ENCODE measurements at regions not wholly inside any gene's neighbourhood (a gene's known extent, or its start where the extent isn't known, plus 50 kb on each side); places are given as distances from the start of the nearest gene placed in this dataset.

DNA sequence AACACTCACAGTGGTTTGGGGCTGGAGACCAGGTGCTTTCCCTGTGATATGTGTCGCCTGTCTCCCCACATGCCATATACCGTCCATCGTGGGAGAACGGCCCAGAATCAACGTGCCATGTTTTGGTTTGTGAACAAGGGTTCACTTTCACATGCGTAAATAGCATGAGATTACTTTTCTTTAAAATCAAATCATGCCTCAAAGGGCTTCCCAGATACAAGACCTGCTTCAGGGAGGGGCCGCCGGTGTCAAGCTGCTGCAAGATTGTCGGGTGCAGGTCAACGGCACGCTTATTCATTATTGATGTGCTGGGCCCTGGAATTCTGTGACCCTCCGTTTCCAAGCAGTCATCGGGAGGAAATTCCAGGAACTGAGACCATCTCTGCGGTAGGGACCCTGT lies 145.2 kb upstream of the RTL1 start:
- BruUV-seq (replicated peaks): no TSS peak
- H3K9me3 Mint-ChIP-seq (ENCODE audit: unreplicated experiment): no peaks in the 10 kb centered on the region
- intact Hi-C loops (cut with micrococcal nuclease): no loop called here
- H3K36me3 Mint-ChIP-seq (ENCODE audit: insufficient read depth, unreplicated experiment): no peaks in the 10 kb centered on the region
- TF ChIP-seq, protein P1, sequence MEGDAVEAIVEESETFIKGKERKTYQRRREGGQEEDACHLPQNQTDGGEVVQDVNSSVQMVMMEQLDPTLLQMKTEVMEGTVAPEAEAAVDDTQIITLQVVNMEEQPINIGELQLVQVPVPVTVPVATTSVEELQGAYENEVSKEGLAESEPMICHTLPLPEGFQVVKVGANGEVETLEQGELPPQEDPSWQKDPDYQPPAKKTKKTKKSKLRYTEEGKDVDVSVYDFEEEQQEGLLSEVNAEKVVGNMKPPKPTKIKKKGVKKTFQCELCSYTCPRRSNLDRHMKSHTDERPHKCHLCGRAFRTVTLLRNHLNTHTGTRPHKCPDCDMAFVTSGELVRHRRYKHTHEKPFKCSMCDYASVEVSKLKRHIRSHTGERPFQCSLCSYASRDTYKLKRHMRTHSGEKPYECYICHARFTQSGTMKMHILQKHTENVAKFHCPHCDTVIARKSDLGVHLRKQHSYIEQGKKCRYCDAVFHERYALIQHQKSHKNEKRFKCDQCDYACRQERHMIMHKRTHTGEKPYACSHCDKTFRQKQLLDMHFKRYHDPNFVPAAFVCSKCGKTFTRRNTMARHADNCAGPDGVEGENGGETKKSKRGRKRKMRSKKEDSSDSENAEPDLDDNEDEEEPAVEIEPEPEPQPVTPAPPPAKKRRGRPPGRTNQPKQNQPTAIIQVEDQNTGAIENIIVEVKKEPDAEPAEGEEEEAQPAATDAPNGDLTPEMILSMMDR (IDR thresholded peaks at IDR 0.05; ENCODE audit: unreplicated experiment): no peak
- H3K27me3 Mint-ChIP-seq (ENCODE audit: insufficient read depth, unreplicated experiment): no peaks in the 10 kb centered on the region
- DNase-seq (ENCODE audit: unreplicated experiment): no peak
- CTCF ChIA-PET: no interaction called here
- no peaks in the 10 kb centered on the region for H3K4me1 Mint-ChIP-seq (ENCODE audit: insufficient read depth, unreplicated experiment)
- POLR2A ChIA-PET: no interaction called here
- H3K27ac Mint-ChIP-seq (ENCODE audit: low read depth, unreplicated experiment): no peak overlapping the region
- no peak overlapping the region for H3K4me3 Mint-ChIP-seq (ENCODE audit: unreplicated experiment)

DNA sequence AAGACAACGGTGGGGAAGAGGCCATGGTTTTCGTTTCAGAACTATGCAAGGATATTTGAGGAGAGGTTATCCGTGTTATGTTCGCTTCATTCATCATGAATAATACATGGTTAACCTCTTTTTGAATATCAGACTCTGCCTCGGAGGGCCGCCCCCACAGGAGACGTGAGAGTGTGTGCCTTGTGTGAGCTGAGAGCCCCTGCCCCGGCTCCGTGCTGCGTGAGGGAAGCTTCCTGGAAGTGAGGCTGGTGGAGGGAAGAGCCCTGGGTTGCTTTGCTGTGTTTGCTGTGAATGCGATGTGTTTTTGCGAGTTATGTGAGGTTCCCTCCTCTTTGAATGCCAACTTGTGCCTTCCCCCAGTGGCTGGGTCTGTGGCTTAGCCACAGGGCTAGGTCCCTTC lies 146.0 kb upstream of the RTL1 start:
- Mint-ChIP-seq H3K4me3 (ENCODE audit: unreplicated experiment) (no peak overlapping the region), H3K9me3 (ENCODE audit: unreplicated experiment) (no peaks in the 10 kb centered on the region), H3K27me3 (ENCODE audit: insufficient read depth, unreplicated experiment) (no peaks in the 10 kb centered on the region), H3K4me1 (ENCODE audit: insufficient read depth, unreplicated experiment) (no peaks in the 10 kb centered on the region), H3K36me3 (ENCODE audit: insufficient read depth, unreplicated experiment) (no peaks in the 10 kb centered on the region), H3K27ac (ENCODE audit: low read depth, unreplicated experiment) (no peak overlapping the region)
- no peak for DNase-seq (ENCODE audit: unreplicated experiment)
- BruUV-seq (replicated peaks): no TSS peak
- POLR2A ChIA-PET: no interaction called here
- CTCF ChIA-PET: no interaction called here
- TF ChIP-seq, protein P1 (IDR thresholded peaks at IDR 0.05; ENCODE audit: unreplicated experiment): no peak
- intact Hi-C loops (cut with micrococcal nuclease): no loop called here

DNA sequence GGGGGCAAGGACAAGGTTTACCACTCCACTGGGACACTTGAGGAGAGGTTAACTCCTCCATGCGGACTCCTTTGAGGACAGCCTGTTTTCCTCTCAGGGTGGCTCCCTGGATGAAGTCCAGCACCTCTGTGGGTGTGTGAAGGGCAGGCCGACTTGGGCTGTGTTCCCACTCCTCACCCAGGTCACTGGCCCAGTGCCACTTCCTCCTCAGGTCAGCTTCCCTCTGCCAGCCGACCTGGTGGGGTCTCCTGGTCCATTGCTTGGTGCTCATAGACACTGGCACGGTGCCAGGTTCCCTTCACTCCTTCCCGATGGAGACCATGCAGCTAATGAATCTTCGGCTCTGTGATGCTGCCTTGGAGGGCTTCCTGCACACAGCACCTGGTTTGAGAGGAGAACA lies 146.4 kb upstream of the RTL1 start:
- TF ChIP-seq, protein P1 (IDR thresholded peaks at IDR 0.05; ENCODE audit: unreplicated experiment): no peak
- ChIA-PET POLR2A (no interaction called here), CTCF (no interaction called here)
- Mint-ChIP-seq H3K27ac (ENCODE audit: low read depth, unreplicated experiment) (no peak overlapping the region), H3K36me3 (ENCODE audit: insufficient read depth, unreplicated experiment) (no peaks in the 10 kb centered on the region), H3K27me3 (ENCODE audit: insufficient read depth, unreplicated experiment) (no peaks in the 10 kb centered on the region), H3K4me1 (ENCODE audit: insufficient read depth, unreplicated experiment) (no peaks in the 10 kb centered on the region), H3K4me3 (ENCODE audit: unreplicated experiment) (no peak overlapping the region), H3K9me3 (ENCODE audit: unreplicated experiment) (no peaks in the 10 kb centered on the region)
- intact Hi-C loops (cut with micrococcal nuclease): no loop called here
- no peak for DNase-seq (ENCODE audit: unreplicated experiment)
- BruUV-seq (replicated peaks): no TSS peak

DNA sequence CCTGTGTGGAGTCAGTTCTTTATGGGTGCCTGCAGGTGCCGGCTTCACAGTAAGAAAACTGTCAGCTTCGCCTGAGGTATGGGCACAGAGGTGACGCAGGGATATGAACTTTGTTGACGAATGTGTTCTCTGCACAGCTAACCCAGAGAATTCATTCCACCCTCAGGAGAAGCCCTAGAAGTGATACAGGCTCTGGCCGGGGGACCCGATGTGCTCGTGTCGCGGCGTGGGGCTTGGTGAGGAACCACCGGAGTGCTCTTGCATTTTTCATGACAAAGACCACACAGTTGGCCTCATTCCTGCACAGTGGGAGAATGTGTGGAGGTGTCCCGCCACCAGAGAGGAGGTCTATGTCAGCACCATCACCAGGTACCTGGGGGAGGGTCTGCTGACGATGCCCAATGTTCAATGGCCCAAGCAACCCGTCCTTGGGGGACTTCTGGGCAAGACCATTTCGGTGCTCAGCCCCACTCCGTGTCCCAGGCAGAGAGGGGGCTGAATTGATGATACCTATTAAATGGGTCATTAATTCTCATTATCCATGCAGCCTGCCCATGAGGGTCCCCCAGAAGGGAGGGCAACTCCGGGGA lies 147.5 kb upstream of the RTL1 start:
- no peaks in the 10 kb centered on the region for H3K36me3 Mint-ChIP-seq (ENCODE audit: insufficient read depth, unreplicated experiment)
- H3K9me3 Mint-ChIP-seq (ENCODE audit: unreplicated experiment): no peaks in the 10 kb centered on the region
- H3K4me1 Mint-ChIP-seq (ENCODE audit: insufficient read depth, unreplicated experiment): no peaks in the 10 kb centered on the region
- TF ChIP-seq, protein P1 (IDR thresholded peaks at IDR 0.05; ENCODE audit: unreplicated experiment): no peak
- ChIA-PET CTCF (no interaction called here), POLR2A (no interaction called here)
- BruUV-seq (replicated peaks): no TSS peak
- DNase-seq (ENCODE audit: unreplicated experiment): no peak
- H3K4me3 Mint-ChIP-seq (ENCODE audit: unreplicated experiment): no peak overlapping the region
- H3K27me3 Mint-ChIP-seq (ENCODE audit: insufficient read depth, unreplicated experiment): no peaks in the 10 kb centered on the region
- intact Hi-C loops (cut with micrococcal nuclease): no loop called here
- no peak overlapping the region for H3K27ac Mint-ChIP-seq (ENCODE audit: low read depth, unreplicated experiment)
